ENCODE measurements at regions not wholly inside any gene's neighbourhood (a gene's known extent, or its start where the extent isn't known, plus 50 kb on each side); places are given as distances from the start of the nearest gene placed in this dataset.

GRCh38 chr2:150020937-150021673 is 433.5 kb upstream of the MMADHC start:
- H3K27me3 ChIP-seq (ENCODE audit: insufficient read depth, low read length): no peaks in the 10 kb centered on the region
- H3K9me2 ChIP-seq (ENCODE audit: low read depth, low read length): no peaks in the 10 kb centered on the region
- H2AFZ ChIP-seq (ENCODE audit: low read length): no peak overlapping the region
- no peak overlapping the region for H3K4me3 ChIP-seq (ENCODE audit: low read depth, low read length, poor library complexity, severe bottlenecking)
- TF ChIP-seq CTCF (IDR thresholded peaks at IDR 0.05; ENCODE audit: low read length) (no peak), EZH2 (IDR thresholded peaks at IDR 0.05; ENCODE audit: borderline replicate concordance, low read length) (no peak)
- H3K36me3 ChIP-seq (ENCODE audit: insufficient read depth, low read length): no peaks in the 10 kb centered on the region
- H4K20me1 ChIP-seq (ENCODE audit: insufficient read depth, low read length): no peaks in the 10 kb centered on the region
- no peaks in the 10 kb centered on the region for H3K4me1 ChIP-seq (ENCODE audit: insufficient read depth, low read length, severe bottlenecking)
- H3F3A ChIP-seq (ENCODE audit: insufficient read depth, low read length): no peaks in the 10 kb centered on the region
- no peaks in the 10 kb centered on the region for H3K9me3 ChIP-seq (ENCODE audit: low read length)
- no peaks in the 10 kb centered on the region for H3K79me2 ChIP-seq (ENCODE audit: insufficient read depth, low read length)
- no peak overlapping the region for H3K27ac ChIP-seq (ENCODE audit: low read depth, low read length, poor library complexity, severe bottlenecking)
- no peak overlapping the region for H3K4me2 ChIP-seq (ENCODE audit: low read length)
- H3K9ac ChIP-seq (ENCODE audit: low read length): no peak overlapping the region

GRCh38 chr2:150020221-150020620 is 432.6 kb upstream of the MMADHC start:
- Histone ChIP-seq H3K9me3 (ENCODE audit: low read length) (no peaks in the 10 kb centered on the region), H3K4me3 (ENCODE audit: low read depth, low read length, poor library complexity, severe bottlenecking) (no peak overlapping the region), H3K36me3 (ENCODE audit: insufficient read depth, low read length) (no peaks in the 10 kb centered on the region), H3K79me2 (ENCODE audit: insufficient read depth, low read length) (no peaks in the 10 kb centered on the region), H3K9me2 (ENCODE audit: low read depth, low read length) (no peaks in the 10 kb centered on the region), H2AFZ (ENCODE audit: low read length) (no peak overlapping the region), H4K20me1 (ENCODE audit: insufficient read depth, low read length) (no peaks in the 10 kb centered on the region), H3F3A (ENCODE audit: insufficient read depth, low read length) (no peaks in the 10 kb centered on the region), H3K4me1 (ENCODE audit: insufficient read depth, low read length, severe bottlenecking) (no peaks in the 10 kb centered on the region), H3K4me2 (ENCODE audit: low read length) (no peak overlapping the region), H3K27ac (ENCODE audit: low read depth, low read length, poor library complexity, severe bottlenecking) (no peak overlapping the region), H3K27me3 (ENCODE audit: insufficient read depth, low read length) (no peaks in the 10 kb centered on the region), H3K9ac (ENCODE audit: low read length) (no peak overlapping the region)
- no peak for TF ChIP-seq EZH2 (IDR thresholded peaks at IDR 0.05; ENCODE audit: borderline replicate concordance, low read length)
- TF ChIP-seq CTCF (IDR thresholded peaks at IDR 0.05; ENCODE audit: low read length): no peak

GRCh38 chr2:150019063-150019462 is 431.5 kb upstream of the MMADHC start:
- Histone ChIP-seq H3K4me1 (ENCODE audit: insufficient read depth, low read length, severe bottlenecking) (no peaks in the 10 kb centered on the region), H3K4me2 (ENCODE audit: low read length) (no peak overlapping the region), H2AFZ (ENCODE audit: low read length) (no peak overlapping the region), H3K36me3 (ENCODE audit: insufficient read depth, low read length) (no peaks in the 10 kb centered on the region), H3K4me3 (ENCODE audit: low read depth, low read length, poor library complexity, severe bottlenecking) (no peak overlapping the region), H3K27ac (ENCODE audit: low read depth, low read length, poor library complexity, severe bottlenecking) (no peak overlapping the region), H3K9me3 (ENCODE audit: low read length) (no peaks in the 10 kb centered on the region), H3K9ac (ENCODE audit: low read length) (no peak overlapping the region), H3F3A (ENCODE audit: insufficient read depth, low read length) (no peaks in the 10 kb centered on the region), H3K79me2 (ENCODE audit: insufficient read depth, low read length) (no peaks in the 10 kb centered on the region), H3K27me3 (ENCODE audit: insufficient read depth, low read length) (no peaks in the 10 kb centered on the region), H3K9me2 (ENCODE audit: low read depth, low read length) (no peaks in the 10 kb centered on the region), H4K20me1 (ENCODE audit: insufficient read depth, low read length) (no peaks in the 10 kb centered on the region)
- no peak for TF ChIP-seq CTCF (IDR thresholded peaks at IDR 0.05; ENCODE audit: low read length)
- no peak for TF ChIP-seq EZH2 (IDR thresholded peaks at IDR 0.05; ENCODE audit: borderline replicate concordance, low read length)
